ENCODE measurements at regions not wholly inside any gene's neighbourhood (a gene's known extent, or its start where the extent isn't known, plus 50 kb on each side); places are given as distances from the start of the nearest gene placed in this dataset.

- TF ChIP-seq CTCF (IDR thresholded peaks at IDR 0.05 in 4 of 5, conservative IDR thresholded peaks at IDR 0.05 in 1 of 5), result no peak
- no peak for TF ChIP-seq POLR2A (IDR thresholded peaks at IDR 0.05)
Observed at GRCh38 chr12:30117483-30117882, 333.7 kb upstream of the TMTC1 start.
